ENCODE measurements at regions not wholly inside any gene's neighbourhood (a gene's known extent, or its start where the extent isn't known, plus 50 kb on each side); places are given as distances from the start of the nearest gene placed in this dataset.

- no peak for TF ChIP-seq ZNF274 (IDR thresholded peaks at IDR 0.05; ENCODE audit: low read depth, low read length)
- no peak for TF ChIP-seq YY1 (IDR thresholded peaks at IDR 0.05; ENCODE audit: insufficient read depth, insufficient read length)
- no peak for TF ChIP-seq SUZ12 (IDR thresholded peaks at IDR 0.05; ENCODE audit: extremely low read depth, insufficient read depth, insufficient read length)
Observed at GRCh38 chr4:28723371-28723770, 1862.7 kb downstream of the STIM2 start.

Measured in NT2/D1 (cell line).